HUES48 (cell line): ENCODE measurements at regions not wholly inside any gene's neighbourhood (a gene's known extent, or its start where the extent isn't known, plus 50 kb on each side); places are given as distances from the start of the nearest gene placed in this dataset.
"Not testable (repeated sequence)": the region's sequence is repeated elsewhere in the genome, so short reads cannot be mapped to it uniquely, and the experiment has no call there.

Experiments used
- H3K27ac ChIP-seq: one replicate; pipeline ENCODE4 v1.7.0; 2013; ENCODE audit warnings: low read depth, low read length, inconsistent platforms
- H3K27me3 ChIP-seq: 2 replicates; pipeline ENCODE4 v1.6.1; 2013; ENCODE audit warnings: mild to moderate bottlenecking, low read length; ENCODE audit not compliant: control insufficient read depth, insufficient read depth
- H3K36me3 ChIP-seq: 2 replicates; pipeline ENCODE4 v1.6.1; 2013; ENCODE audit warnings: low read length; ENCODE audit not compliant: control insufficient read depth, insufficient read depth
- H3K4me1 ChIP-seq: 2 replicates; pipeline ENCODE4 v1.6.1; 2013; ENCODE audit warnings: mild to moderate bottlenecking, low read length; ENCODE audit not compliant: control insufficient read depth, insufficient read depth
- H3K4me3 ChIP-seq: 2 replicates; pipeline ENCODE4 v1.5.1; 2013; ENCODE audit warnings: mild to moderate bottlenecking, low read depth, low read length
- H3K9ac ChIP-seq: 2 replicates; pipeline ENCODE4 v1.6.1; 2013; ENCODE audit warnings: mild to moderate bottlenecking, low read depth, low read length, moderate library complexity
- H3K9me3 ChIP-seq: 2 replicates; pipeline ENCODE4 v1.6.1; 2013; ENCODE audit warnings: low read length; ENCODE audit not compliant: control insufficient read depth, insufficient read depth

DNA sequence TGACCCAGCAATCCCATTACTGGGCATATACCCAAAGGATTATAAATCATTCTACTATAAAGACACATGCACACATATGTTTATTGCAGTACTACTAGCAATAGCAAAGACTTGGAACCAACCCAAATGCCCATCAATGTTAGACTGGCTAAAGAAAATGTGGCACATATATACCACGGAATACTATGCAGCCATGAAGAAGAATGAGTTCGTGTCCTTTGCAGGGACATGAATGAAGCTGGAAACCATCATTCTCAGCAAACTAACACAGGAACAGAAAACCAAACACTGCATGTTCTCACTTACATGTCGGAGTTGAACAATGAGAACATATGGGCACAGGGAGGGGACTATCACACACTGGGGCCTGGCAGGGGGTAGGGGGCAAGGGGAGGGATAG is 183.0 kb downstream of the HACE1 start:
- H3K36me3 ChIP-seq, H3K4me3 ChIP-seq, H3K27ac ChIP-seq, H3K4me1 ChIP-seq, H3K27me3 ChIP-seq, H3K9me3 ChIP-seq, H3K9ac ChIP-seq: not testable (repeated sequence)

DNA sequence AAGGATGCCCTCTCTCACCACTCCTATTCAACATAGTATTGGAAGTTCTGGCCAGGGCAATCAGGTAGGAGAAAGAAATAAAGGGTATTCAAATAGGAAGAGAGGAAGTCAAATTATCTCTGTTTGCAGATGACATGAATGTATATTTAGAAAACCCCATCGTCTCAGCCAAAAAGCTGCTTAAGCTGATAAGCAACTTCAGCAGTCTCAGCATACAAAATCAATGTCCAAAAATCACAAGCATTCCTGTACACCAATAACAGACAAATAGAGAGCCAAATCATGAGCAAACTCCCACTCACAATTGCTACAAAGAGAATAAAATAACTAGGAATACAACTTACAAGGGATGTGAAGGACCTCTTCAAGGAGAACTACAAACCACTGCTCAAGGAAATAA is 184.6 kb downstream of the HACE1 start:
- not testable (repeated sequence) for H3K27me3 ChIP-seq, H3K9me3 ChIP-seq, H3K36me3 ChIP-seq, H3K27ac ChIP-seq, H3K9ac ChIP-seq, H3K4me3 ChIP-seq, H3K4me1 ChIP-seq

DNA sequence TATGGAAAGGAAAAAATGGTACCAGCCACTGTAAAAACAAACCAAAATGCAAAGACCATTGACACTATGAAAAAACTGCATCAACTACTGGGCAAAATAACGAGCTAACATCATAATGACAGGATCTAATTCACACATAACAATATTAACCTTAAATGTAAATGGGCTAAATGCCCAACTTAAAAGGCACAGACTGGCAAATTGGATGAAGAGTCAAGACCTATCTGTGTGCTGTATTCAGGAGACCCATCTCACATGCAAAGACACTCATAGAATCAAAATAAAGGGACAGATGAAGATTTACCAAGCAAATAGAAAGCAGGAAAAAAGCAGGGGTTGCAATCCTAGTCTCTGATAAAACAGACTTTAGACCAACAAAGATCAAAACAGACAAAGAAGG is 186.6 kb downstream of the HACE1 start:
- H3K27me3 ChIP-seq, H3K27ac ChIP-seq, H3K4me3 ChIP-seq, H3K9ac ChIP-seq, H3K4me1 ChIP-seq, H3K9me3 ChIP-seq, H3K36me3 ChIP-seq: not testable (repeated sequence)

DNA sequence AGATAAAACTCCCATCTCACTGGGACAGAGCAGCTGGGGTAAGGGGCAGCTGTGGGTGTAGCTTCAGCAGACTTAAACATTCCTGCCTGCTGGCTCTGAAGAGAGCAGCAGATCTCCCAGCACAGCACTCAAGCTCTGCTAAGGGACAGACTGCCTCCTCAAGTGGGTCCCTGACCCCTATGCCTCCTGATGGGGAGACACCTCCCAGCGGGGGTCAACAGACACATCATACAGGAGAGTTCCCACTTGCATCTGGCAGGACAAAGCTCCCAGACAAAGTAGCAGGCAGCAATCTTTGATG is 188.2 kb downstream of the HACE1 start:
- H3K9ac ChIP-seq, H3K4me1 ChIP-seq, H3K36me3 ChIP-seq, H3K4me3 ChIP-seq, H3K9me3 ChIP-seq, H3K27me3 ChIP-seq, H3K27ac ChIP-seq: not testable (repeated sequence)

DNA sequence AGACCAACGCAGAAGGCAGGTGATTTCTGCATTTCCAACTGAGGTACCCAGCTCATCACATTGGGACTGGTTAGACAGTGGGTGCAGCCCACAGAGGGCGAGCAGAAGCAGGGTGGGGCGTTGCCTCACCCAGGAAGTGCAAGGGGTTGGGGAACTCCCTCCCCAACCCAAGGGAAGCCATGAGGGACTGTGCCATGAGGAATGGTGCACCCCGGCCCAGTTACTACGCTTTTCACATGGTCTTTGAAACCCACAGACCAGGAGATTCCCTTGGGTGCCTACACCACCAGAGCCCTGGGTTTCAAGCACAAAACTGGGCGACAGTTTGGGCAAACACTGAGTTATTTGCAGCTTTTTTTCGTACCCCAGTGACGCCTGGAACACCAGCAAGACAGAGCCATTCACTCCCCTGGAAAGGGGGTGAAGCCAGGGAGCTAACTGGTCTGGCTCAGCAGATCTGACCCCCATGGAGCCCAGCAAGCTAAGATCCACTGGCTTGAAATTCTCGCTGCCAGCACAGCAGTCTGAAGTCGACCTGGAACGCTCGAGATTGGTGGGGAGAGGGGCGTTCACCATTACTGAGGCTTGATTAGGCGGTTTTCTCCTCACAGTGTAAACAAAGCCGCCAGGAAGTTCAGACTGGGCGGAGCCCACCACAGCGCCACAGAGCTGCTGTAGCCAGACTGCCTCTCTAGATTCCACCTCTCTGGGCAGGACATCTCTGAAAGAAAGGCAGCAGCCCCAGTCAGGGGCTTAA is 188.7 kb downstream of the HACE1 start:
- H3K9ac ChIP-seq, H3K4me1 ChIP-seq, H3K27ac ChIP-seq, H3K4me3 ChIP-seq, H3K9me3 ChIP-seq, H3K36me3 ChIP-seq, H3K27me3 ChIP-seq: not testable (repeated sequence)

DNA sequence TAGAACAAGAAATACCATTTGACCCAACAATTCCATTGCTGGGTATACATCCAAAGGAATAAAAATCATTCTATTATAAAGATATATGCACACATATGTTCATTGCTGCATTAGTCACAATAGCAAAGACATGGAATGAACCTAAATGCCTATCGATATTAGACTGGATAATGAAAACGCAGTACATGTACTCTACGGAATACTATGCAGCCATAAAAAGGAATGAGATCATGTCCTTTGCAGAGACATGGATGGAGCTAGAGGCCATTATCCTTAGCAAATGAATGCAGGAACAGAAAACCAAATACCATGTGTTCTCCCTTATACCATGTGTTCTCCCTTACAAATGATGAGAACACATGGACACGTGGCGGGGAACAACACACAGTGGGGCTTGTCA is 190.2 kb downstream of the HACE1 start:
- Histone ChIP-seq H3K27me3 (no peaks in the 10 kb centered on the region), H3K27ac (no peak overlapping the region), H3K36me3 (no peaks in the 10 kb centered on the region), H3K4me3 (no peak overlapping the region), H3K4me1 (no peaks in the 10 kb centered on the region), H3K9me3 (no peaks in the 10 kb centered on the region), H3K9ac (no peak overlapping the region)

DNA sequence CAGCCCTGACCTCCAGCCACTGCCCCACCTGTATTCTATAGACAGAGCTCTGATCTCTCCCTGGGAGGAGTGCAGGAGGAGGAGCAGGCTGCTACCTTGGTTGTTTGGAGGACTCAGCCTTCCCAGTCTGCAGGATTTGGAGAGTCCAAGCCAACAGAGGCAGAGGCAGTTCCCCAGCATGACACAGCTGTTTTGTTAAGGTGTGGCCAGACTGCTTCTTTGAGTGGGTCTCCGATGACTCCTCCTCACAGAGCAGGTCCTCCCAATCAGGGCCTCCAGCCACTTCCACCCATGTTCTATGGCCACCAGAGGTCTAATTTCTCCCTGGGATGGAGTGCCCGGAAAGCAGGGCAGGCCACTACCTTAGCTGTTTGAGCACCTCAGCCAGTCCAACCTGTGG is 203.5 kb downstream of the HACE1 start:
- H3K36me3 ChIP-seq: no peaks in the 10 kb centered on the region
- H3K9me3 ChIP-seq: no peaks in the 10 kb centered on the region
- H3K4me1 ChIP-seq: no peaks in the 10 kb centered on the region
- no peaks in the 10 kb centered on the region for H3K27me3 ChIP-seq
- no peak overlapping the region for H3K9ac ChIP-seq
- no peak overlapping the region for H3K27ac ChIP-seq
- H3K4me3 ChIP-seq: no peak overlapping the region

DNA sequence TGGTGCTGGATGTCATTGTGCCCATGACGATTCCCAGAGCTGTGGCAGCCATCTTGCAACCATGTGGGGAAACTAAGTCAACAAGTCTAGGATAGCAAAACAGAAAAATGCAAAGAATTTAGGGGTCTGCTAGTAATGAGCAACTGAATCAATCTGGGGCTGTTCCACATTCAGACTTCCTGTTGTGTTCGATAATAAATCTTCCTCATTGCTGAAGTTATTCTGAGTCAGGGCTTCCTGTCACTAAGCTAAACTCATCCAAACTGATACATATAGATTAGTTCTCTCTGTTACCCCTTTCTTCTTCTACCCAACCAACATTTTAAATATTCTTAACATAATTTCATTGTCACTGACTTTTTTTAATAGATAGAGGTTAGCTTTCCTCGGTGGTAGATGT is 205.9 kb downstream of the HACE1 start:
- no peak overlapping the region for H3K9ac ChIP-seq
- no peaks in the 10 kb centered on the region for H3K36me3 ChIP-seq
- no peak overlapping the region for H3K27ac ChIP-seq
- no peaks in the 10 kb centered on the region for H3K27me3 ChIP-seq
- H3K9me3 ChIP-seq: no peaks in the 10 kb centered on the region
- H3K4me3 ChIP-seq: no peak overlapping the region
- no peaks in the 10 kb centered on the region; the same call in 1 of the 2 replicates for H3K4me1 ChIP-seq

DNA sequence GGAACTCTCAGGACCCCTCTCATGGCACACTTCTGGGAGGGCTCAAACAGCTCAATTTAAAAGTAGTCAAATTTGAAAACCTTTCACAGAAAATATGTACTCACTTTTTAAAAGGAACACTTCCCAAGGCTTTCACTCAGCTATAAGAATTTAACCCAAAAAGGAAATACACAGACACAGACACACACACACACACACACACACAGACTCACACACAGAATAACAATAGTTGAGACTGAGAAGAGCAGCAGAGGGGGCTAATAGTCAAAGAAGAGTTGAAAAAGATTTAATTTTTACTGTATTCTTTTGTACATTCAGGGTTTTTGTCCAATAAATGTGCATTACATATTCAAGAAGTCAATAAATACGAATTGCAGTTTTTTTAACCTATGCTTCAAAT is 211.4 kb downstream of the HACE1 start:
- H3K36me3 ChIP-seq: no peaks in the 10 kb centered on the region
- H3K9me3 ChIP-seq: no peaks in the 10 kb centered on the region
- H3K27me3 ChIP-seq: no peaks in the 10 kb centered on the region
- H3K27ac ChIP-seq: no peak overlapping the region
- no peak overlapping the region for H3K4me3 ChIP-seq
- peaks cover 7% of the 10 kb centered on the region; the same call in 1 of the 2 replicates for H3K4me1 ChIP-seq
- H3K9ac ChIP-seq: no peak overlapping the region

DNA sequence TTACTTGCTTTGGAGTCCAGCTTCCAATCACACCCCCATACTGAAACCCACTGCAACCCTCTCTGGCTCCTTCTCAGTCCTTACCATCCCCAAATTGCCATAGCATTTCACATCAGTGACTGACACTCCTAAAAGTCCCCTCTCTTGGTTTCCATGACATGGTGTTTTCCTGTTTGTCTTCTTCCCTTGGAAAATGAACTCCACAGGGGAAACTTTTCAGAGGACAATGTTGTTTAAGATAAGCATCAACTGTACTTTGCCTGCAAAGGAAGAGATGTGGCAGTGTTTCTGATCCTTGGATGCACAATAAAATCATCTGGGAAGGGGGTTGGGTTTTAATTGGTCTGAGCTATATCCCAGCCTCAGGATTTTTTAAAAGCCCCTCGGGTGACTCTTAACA is 214.9 kb downstream of the HACE1 start:
- no peaks in the 10 kb centered on the region for H3K9me3 ChIP-seq
- no peak overlapping the region for H3K4me3 ChIP-seq
- H3K27ac ChIP-seq: no peak overlapping the region
- H3K9ac ChIP-seq: no peak overlapping the region
- 0 out of 2 replicates have a peak, but pooled peaks cover 7% of the 10 kb centered on the region for H3K4me1 ChIP-seq
- no peaks in the 10 kb centered on the region for H3K36me3 ChIP-seq
- H3K27me3 ChIP-seq: no peaks in the 10 kb centered on the region

DNA sequence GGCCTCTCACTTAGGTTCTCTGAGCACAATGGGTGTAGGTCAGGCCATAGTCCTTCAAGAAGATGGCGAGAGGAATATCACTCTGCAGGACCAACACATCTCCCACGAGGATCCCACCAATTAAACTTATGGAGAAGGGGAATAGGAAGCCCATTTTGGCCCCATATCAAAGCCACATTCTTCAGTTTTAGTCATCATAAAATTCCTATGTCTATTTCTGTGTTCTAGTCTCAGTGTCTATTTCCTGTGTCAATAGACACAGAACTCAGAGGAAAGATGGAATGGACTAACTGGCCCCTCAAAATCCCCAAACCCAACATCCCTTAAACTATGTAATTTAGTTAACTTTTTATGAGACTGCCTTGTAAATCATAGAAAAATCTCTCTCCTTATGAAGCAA is 216.8 kb downstream of the HACE1 start:
- no peak overlapping the region for H3K27ac ChIP-seq

DNA sequence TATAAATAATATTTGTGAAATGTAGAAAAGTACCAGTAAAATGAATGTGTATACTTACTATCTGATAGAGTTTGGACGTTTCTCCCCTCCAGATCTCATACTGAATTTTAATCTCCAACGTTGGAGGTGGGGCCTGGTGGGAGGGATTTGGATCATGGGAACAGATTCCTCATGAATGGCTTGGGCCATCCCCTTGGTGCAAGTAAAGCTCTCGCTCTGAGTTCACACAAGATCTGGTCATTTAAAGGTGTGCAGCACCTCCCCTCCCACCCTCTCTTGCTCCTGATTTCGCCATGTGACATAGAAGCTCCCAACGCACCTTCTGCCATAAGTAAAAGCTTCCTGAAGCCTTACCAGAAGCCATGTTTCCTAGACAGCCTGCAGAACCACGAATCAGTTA is 219.0 kb downstream of the HACE1 start:
- Histone ChIP-seq H3K27ac (no peak overlapping the region), H3K9ac (no peak overlapping the region), H3K9me3 (no peaks in the 10 kb centered on the region), H3K36me3 (no peaks in the 10 kb centered on the region), H3K4me3 (no peak overlapping the region), H3K4me1 (no peaks in the 10 kb centered on the region), H3K27me3 (no peaks in the 10 kb centered on the region)

More for the DNA sequence above, 216.8 kb downstream of the HACE1 start:
- Histone ChIP-seq H3K36me3 (no peaks in the 10 kb centered on the region), H3K27me3 (no peaks in the 10 kb centered on the region), H3K9ac (no peak overlapping the region), H3K4me1 (0 out of 2 replicates have a peak, but pooled peaks cover 2% of the 10 kb centered on the region), H3K4me3 (no peak overlapping the region), H3K9me3 (no peaks in the 10 kb centered on the region)
